ENCODE measurements at regions not wholly inside any gene's neighbourhood (a gene's known extent, or its start where the extent isn't known, plus 50 kb on each side); places are given as distances from the start of the nearest gene placed in this dataset.

GRCh38 chr13:90866006-90866405 lies 481.5 kb upstream of the MIR17HG start:
- TF ChIP-seq POLR2AphosphoS5 (IDR thresholded peaks at IDR 0.05; ENCODE audit: borderline replicate concordance, low read depth, low read length): no peak
- TF ChIP-seq FOXP2 (optimal IDR thresholded peaks at IDR 0.05; ENCODE audit: control extremely low read depth, extremely low read length, insufficient read depth): no peak
